ENCODE measurements at regions not wholly inside any gene's neighbourhood (a gene's known extent, or its start where the extent isn't known, plus 50 kb on each side); places are given as distances from the start of the nearest gene placed in this dataset.

DNA sequence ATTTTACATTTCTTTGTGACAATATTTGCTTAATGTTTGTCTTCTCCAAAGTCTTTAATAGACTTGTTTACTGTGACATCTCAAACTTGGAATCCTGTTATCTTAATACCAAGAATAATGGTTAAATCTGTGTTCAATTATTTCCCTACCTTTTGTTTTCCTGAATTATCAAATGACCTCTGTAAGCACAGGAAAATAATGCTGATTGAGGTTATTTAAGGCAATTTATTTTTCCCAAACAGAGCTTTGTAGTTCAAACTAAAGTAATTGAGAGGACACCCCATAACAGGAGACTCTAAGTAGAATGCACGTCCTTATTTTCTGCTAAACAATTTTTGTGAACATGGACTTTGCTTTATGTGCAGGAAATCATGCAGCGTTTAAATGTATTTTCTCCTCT, 195.0 kb downstream of the BTBD3 start:
- TF ChIP-seq POLR2A (IDR thresholded peaks at IDR 0.05), result no peak
- TF ChIP-seq CTCF (IDR thresholded peaks at IDR 0.05), result no peak

All from body of pancreas (tissue), 4 donors.